ENCODE measurements at regions not wholly inside any gene's neighbourhood (a gene's known extent, or its start where the extent isn't known, plus 50 kb on each side); places are given as distances from the start of the nearest gene placed in this dataset.
"Not testable (repeated sequence)": the region's sequence is repeated elsewhere in the genome, so short reads cannot be mapped to it uniquely, and the experiment has no call there.

GRCh38 chr14:105989566-105990302 is 463.4 kb downstream of the TMEM121 start:
- Histone ChIP-seq H3K79me1 (ENCODE audit: low read length) (no peaks in the 10 kb centered on the region), H3K14ac (ENCODE audit: low read length) (no peak overlapping the region), H3K9me3 (ENCODE audit: insufficient read depth, low read depth, low read length) (peaks cover 21% of the 10 kb centered on the region), H3K4me3 (ENCODE audit: low read depth, low read length) (no peak overlapping the region), H3K27me3 (ENCODE audit: insufficient read depth, low read length) (no peaks in the 10 kb centered on the region), H3K18ac (ENCODE audit: low read length) (no peak overlapping the region), H2AFZ (ENCODE audit: insufficient read depth, low read length, poor library complexity) (no peak overlapping the region), H3K4ac (ENCODE audit: low read depth, low read length) (no peak overlapping the region), H3K79me2 (ENCODE audit: control insufficient read depth, insufficient read depth, low read length, poor library complexity) (no peaks in the 10 kb centered on the region), H3K4me2 (ENCODE audit: low read length) (no peak overlapping the region), H3K27ac (ENCODE audit: low read depth, low read length) (no peak overlapping the region), H2AK5ac (ENCODE audit: low read length) (no peak overlapping the region), H2BK12ac (ENCODE audit: low read length) (no peak overlapping the region), H2BK5ac (ENCODE audit: low read depth, low read length, poor library complexity) (no peak overlapping the region), H3K36me3 (ENCODE audit: control insufficient read depth in 1 of 2, insufficient read depth in 2 of 2, low read length in 2 of 2) (no peaks in the 10 kb centered on the region), H3K9ac (ENCODE audit: low read length) (no peak overlapping the region), H4K91ac (ENCODE audit: low read depth, low read length) (no peak overlapping the region), H3K23ac (ENCODE audit: low read length) (no peak overlapping the region), H4K12ac (ENCODE audit: low read depth, low read length) (no peak overlapping the region), H3K4me1 (ENCODE audit: control insufficient read depth in 1 of 2, insufficient read depth in 2 of 2, low read length in 2 of 2) (no peaks in the 10 kb centered on the region), H2BK120ac (ENCODE audit: insufficient read depth, low read length, poor library complexity) (no peak overlapping the region), H4K8ac (ENCODE audit: low read depth, low read length) (no peak overlapping the region)
- no peak for DNase-seq
- no CpG with 5 or more reads among the region's 2 CpGs for WGBS (ENCODE audit: extremely low coverage, insufficient coverage, insufficient read length)

- not testable (repeated sequence) for H3K4me1 ChIP-seq (ENCODE audit: control insufficient read depth in 1 of 2, insufficient read depth in 2 of 2, low read length in 2 of 2); H3K4ac ChIP-seq (ENCODE audit: low read depth, low read length); H3K79me1 ChIP-seq (ENCODE audit: low read length); DNase-seq; H3K36me3 ChIP-seq (ENCODE audit: control insufficient read depth in 1 of 2, insufficient read depth in 2 of 2, low read length in 2 of 2); H4K12ac ChIP-seq (ENCODE audit: low read depth, low read length); H2AFZ ChIP-seq (ENCODE audit: insufficient read depth, low read length, poor library complexity); H3K79me2 ChIP-seq (ENCODE audit: control insufficient read depth, insufficient read depth, low read length, poor library complexity); H3K23ac ChIP-seq (ENCODE audit: low read length); H4K91ac ChIP-seq (ENCODE audit: low read depth, low read length); H3K14ac ChIP-seq (ENCODE audit: low read length); H3K4me3 ChIP-seq (ENCODE audit: low read depth, low read length); H3K27ac ChIP-seq (ENCODE audit: low read depth, low read length); H3K4me2 ChIP-seq (ENCODE audit: low read length); H2BK5ac ChIP-seq (ENCODE audit: low read depth, low read length, poor library complexity); H3K9ac ChIP-seq (ENCODE audit: low read length); H2BK12ac ChIP-seq (ENCODE audit: low read length); H2AK5ac ChIP-seq (ENCODE audit: low read length); H4K8ac ChIP-seq (ENCODE audit: low read depth, low read length); H2BK120ac ChIP-seq (ENCODE audit: insufficient read depth, low read length, poor library complexity); H3K27me3 ChIP-seq (ENCODE audit: insufficient read depth, low read length); H3K18ac ChIP-seq (ENCODE audit: low read length)
- peaks cover 18% of the 10 kb centered on the region for H3K9me3 ChIP-seq (ENCODE audit: insufficient read depth, low read depth, low read length)
- no CpG with 5 or more reads among the region's 5 CpGs for WGBS (ENCODE audit: extremely low coverage, insufficient coverage, insufficient read length)
These were observed 465.3 kb downstream of the TMEM121 start for GRCh38 chr14:105991677-105992076.

GRCh38 chr14:105993814-105994213 is 467.4 kb downstream of the TMEM121 start:
- H2AFZ ChIP-seq (ENCODE audit: insufficient read depth, low read length, poor library complexity): no peak overlapping the region
- H2BK120ac ChIP-seq (ENCODE audit: insufficient read depth, low read length, poor library complexity): no peak overlapping the region
- no peaks in the 10 kb centered on the region for H3K4me1 ChIP-seq (ENCODE audit: control insufficient read depth in 1 of 2, insufficient read depth in 2 of 2, low read length in 2 of 2)
- H4K91ac ChIP-seq (ENCODE audit: low read depth, low read length): no peak overlapping the region
- no peaks in the 10 kb centered on the region for H3K79me2 ChIP-seq (ENCODE audit: control insufficient read depth, insufficient read depth, low read length, poor library complexity)
- H3K4ac ChIP-seq (ENCODE audit: low read depth, low read length): no peak overlapping the region
- peaks cover 13% of the 10 kb centered on the region for H3K9me3 ChIP-seq (ENCODE audit: insufficient read depth, low read depth, low read length)
- H3K23ac ChIP-seq (ENCODE audit: low read length): no peak overlapping the region
- H3K27ac ChIP-seq (ENCODE audit: low read depth, low read length): no peak overlapping the region
- no peaks in the 10 kb centered on the region for H3K36me3 ChIP-seq (ENCODE audit: control insufficient read depth in 1 of 2, insufficient read depth in 2 of 2, low read length in 2 of 2)
- H3K4me3 ChIP-seq (ENCODE audit: low read depth, low read length): no peak overlapping the region
- no peak overlapping the region for H3K18ac ChIP-seq (ENCODE audit: low read length)
- WGBS (ENCODE audit: extremely low coverage, insufficient coverage, insufficient read length): no CpG with 5 or more reads among the region's 8 CpGs
- no peaks in the 10 kb centered on the region for H3K27me3 ChIP-seq (ENCODE audit: insufficient read depth, low read length)
- H3K4me2 ChIP-seq (ENCODE audit: low read length): no peak overlapping the region
- no peak overlapping the region for H4K12ac ChIP-seq (ENCODE audit: low read depth, low read length)
- no peak overlapping the region for H3K9ac ChIP-seq (ENCODE audit: low read length)
- H2BK5ac ChIP-seq (ENCODE audit: low read depth, low read length, poor library complexity): no peak overlapping the region
- DNase-seq: no peak
- no peak overlapping the region for H3K14ac ChIP-seq (ENCODE audit: low read length)
- H4K8ac ChIP-seq (ENCODE audit: low read depth, low read length): no peak overlapping the region
- no peaks in the 10 kb centered on the region for H3K79me1 ChIP-seq (ENCODE audit: low read length)
- H2BK12ac ChIP-seq (ENCODE audit: low read length): no peak overlapping the region
- H2AK5ac ChIP-seq (ENCODE audit: low read length): no peak overlapping the region

- H3K27me3 ChIP-seq (ENCODE audit: insufficient read depth, low read length); H3K9ac ChIP-seq (ENCODE audit: low read length); H3K4ac ChIP-seq (ENCODE audit: low read depth, low read length); H2BK5ac ChIP-seq (ENCODE audit: low read depth, low read length, poor library complexity); H3K27ac ChIP-seq (ENCODE audit: low read depth, low read length); H3K23ac ChIP-seq (ENCODE audit: low read length); DNase-seq; H3K4me1 ChIP-seq (ENCODE audit: control insufficient read depth in 1 of 2, insufficient read depth in 2 of 2, low read length in 2 of 2); H3K4me2 ChIP-seq (ENCODE audit: low read length); H3K79me2 ChIP-seq (ENCODE audit: control insufficient read depth, insufficient read depth, low read length, poor library complexity); H3K36me3 ChIP-seq (ENCODE audit: control insufficient read depth in 1 of 2, insufficient read depth in 2 of 2, low read length in 2 of 2); H2AK5ac ChIP-seq (ENCODE audit: low read length); H2BK12ac ChIP-seq (ENCODE audit: low read length); H3K14ac ChIP-seq (ENCODE audit: low read length); H4K91ac ChIP-seq (ENCODE audit: low read depth, low read length); H2AFZ ChIP-seq (ENCODE audit: insufficient read depth, low read length, poor library complexity); H3K79me1 ChIP-seq (ENCODE audit: low read length); H2BK120ac ChIP-seq (ENCODE audit: insufficient read depth, low read length, poor library complexity); H4K12ac ChIP-seq (ENCODE audit: low read depth, low read length); H4K8ac ChIP-seq (ENCODE audit: low read depth, low read length); H3K18ac ChIP-seq (ENCODE audit: low read length); H3K4me3 ChIP-seq (ENCODE audit: low read depth, low read length): not testable (repeated sequence)
- no CpG with 5 or more reads among the region's 4 CpGs for WGBS (ENCODE audit: extremely low coverage, insufficient coverage, insufficient read length)
- peaks cover 15% of the 10 kb centered on the region for H3K9me3 ChIP-seq (ENCODE audit: insufficient read depth, low read depth, low read length)
These were observed 468.8 kb downstream of the TMEM121 start for GRCh38 chr14:105995011-105995710.
